WTC11 (cell line): ENCODE measurements at regions not wholly inside any gene's neighbourhood (a gene's known extent, or its start where the extent isn't known, plus 50 kb on each side); places are given as distances from the start of the nearest gene placed in this dataset.

ENCODE experiments used
- ATF2 ChIP-seq: sonication (generic); formaldehyde crosslinking; IDR thresholded peaks from 2 replicates; pipeline ENCODE4 v1.8.1; 2022; ENCODE audit warnings: low read depth, missing genetic modification reagents, borderline replicate concordance
- CBFB ChIP-seq: sonication (generic); formaldehyde crosslinking; IDR thresholded peaks from 2 replicates; pipeline ENCODE4 v1.8.1; 2022; ENCODE audit warnings: mild to moderate bottlenecking, low read depth, missing genetic modification reagents
- CREB1 ChIP-seq: sonication (generic); formaldehyde crosslinking; IDR thresholded peaks from 2 replicates; pipeline ENCODE4 v1.8.0; 2023; ENCODE audit warnings: mild to moderate bottlenecking, missing genetic modification reagents
- ELF4 ChIP-seq: sonication (generic); formaldehyde crosslinking; IDR thresholded peaks from 2 replicates; pipeline ENCODE4 v1.8.1; 2022; ENCODE audit warnings: low read depth, mild to moderate bottlenecking, moderate library complexity, missing genetic modification reagents
- NFE2L1 ChIP-seq: sonication (generic); formaldehyde crosslinking; IDR thresholded peaks from 2 replicates; pipeline ENCODE4 v1.8.1; 2023; ENCODE audit warnings: missing genetic modification reagents
- RELA ChIP-seq: sonication (generic); formaldehyde crosslinking; IDR thresholded peaks from 2 replicates; pipeline ENCODE4 v1.8.1; 2022; ENCODE audit warnings: missing genetic modification reagents, mild to moderate bottlenecking, borderline replicate concordance
- ZNF532 ChIP-seq: fragments of 250-450 bp; sonication (Bioruptor Pico); IDR thresholded peaks from 2 replicates; pipeline ENCODE4 v1.9.0; 2021; ENCODE audit warnings: mild to moderate bottlenecking, borderline replicate concordance
- TF ChIP-seq, protein P1 (sequence below): fragments of 200-600 bp; IDR thresholded peaks from 2 replicates; pipeline ENCODE4 v1.8.0; 2022; ENCODE audit warnings: antibody characterized with exemption
- TF ChIP-seq, protein P2 (sequence below): sonication (generic); formaldehyde crosslinking; conservative IDR thresholded peaks from 2 replicates; pipeline ENCODE4 v1.8.1; 2022; ENCODE audit warnings: mild to moderate bottlenecking, missing genetic modification reagents
- TF ChIP-seq, protein P3 (sequence below): sonication (generic); formaldehyde crosslinking; IDR thresholded peaks from 2 replicates; pipeline ENCODE4 v1.8.0; 2023; ENCODE audit warnings: missing genetic modification reagents
- TF ChIP-seq, protein P4 (sequence below): sonication (generic); formaldehyde crosslinking; IDR thresholded peaks from 2 replicates; pipeline ENCODE4 v1.8.0; 2022; ENCODE audit warnings: mild to moderate bottlenecking, missing genetic modification reagents
- TF ChIP-seq, protein P5 (sequence below): sonication (generic); formaldehyde crosslinking; IDR thresholded peaks from 2 replicates; pipeline ENCODE4 v1.8.0; 2022; ENCODE audit warnings: mild to moderate bottlenecking, missing genetic modification reagents

DNA sequence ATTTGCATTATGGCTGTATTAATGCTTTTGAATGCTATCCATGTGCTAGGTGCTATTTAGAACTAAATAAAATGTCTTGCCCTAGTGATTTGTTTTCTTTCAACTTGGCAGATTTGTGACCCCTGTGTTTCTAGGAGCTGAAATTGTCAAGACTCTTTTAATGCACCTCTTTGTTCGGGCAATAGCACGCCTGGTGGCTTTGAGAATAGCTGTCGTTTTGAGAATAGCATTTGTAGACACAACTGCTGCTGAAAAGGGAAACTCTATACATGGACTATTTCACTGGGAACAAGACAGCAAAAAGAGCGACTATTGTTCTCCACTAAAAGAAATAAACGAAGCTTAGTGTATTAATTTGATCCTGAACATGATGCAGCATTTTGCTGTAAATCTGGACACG lies 352.1 kb upstream of the ZNF521 start:
- TF ChIP-seq NFE2L1 (CRISPR knock-in tag) = no peak
- TF ChIP-seq, protein P1, sequence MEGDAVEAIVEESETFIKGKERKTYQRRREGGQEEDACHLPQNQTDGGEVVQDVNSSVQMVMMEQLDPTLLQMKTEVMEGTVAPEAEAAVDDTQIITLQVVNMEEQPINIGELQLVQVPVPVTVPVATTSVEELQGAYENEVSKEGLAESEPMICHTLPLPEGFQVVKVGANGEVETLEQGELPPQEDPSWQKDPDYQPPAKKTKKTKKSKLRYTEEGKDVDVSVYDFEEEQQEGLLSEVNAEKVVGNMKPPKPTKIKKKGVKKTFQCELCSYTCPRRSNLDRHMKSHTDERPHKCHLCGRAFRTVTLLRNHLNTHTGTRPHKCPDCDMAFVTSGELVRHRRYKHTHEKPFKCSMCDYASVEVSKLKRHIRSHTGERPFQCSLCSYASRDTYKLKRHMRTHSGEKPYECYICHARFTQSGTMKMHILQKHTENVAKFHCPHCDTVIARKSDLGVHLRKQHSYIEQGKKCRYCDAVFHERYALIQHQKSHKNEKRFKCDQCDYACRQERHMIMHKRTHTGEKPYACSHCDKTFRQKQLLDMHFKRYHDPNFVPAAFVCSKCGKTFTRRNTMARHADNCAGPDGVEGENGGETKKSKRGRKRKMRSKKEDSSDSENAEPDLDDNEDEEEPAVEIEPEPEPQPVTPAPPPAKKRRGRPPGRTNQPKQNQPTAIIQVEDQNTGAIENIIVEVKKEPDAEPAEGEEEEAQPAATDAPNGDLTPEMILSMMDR = no peak
- no peak for TF ChIP-seq CREB1
- TF ChIP-seq, protein P2, sequence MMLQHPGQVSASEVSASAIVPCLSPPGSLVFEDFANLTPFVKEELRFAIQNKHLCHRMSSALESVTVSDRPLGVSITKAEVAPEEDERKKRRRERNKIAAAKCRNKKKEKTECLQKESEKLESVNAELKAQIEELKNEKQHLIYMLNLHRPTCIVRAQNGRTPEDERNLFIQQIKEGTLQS (CRISPR knock-in tag) = no peak
- no peak for TF ChIP-seq RELA (CRISPR knock-in tag)
- no peak for TF ChIP-seq ZNF532 (CRISPR knock-in tag)
- TF ChIP-seq ATF2 = no peak
- TF ChIP-seq, protein P3, sequence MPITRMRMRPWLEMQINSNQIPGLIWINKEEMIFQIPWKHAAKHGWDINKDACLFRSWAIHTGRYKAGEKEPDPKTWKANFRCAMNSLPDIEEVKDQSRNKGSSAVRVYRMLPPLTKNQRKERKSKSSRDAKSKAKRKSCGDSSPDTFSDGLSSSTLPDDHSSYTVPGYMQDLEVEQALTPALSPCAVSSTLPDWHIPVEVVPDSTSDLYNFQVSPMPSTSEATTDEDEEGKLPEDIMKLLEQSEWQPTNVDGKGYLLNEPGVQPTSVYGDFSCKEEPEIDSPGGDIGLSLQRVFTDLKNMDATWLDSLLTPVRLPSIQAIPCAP = no peak
- no peak for TF ChIP-seq CBFB (CRISPR knock-in tag)
- TF ChIP-seq, protein P4, sequence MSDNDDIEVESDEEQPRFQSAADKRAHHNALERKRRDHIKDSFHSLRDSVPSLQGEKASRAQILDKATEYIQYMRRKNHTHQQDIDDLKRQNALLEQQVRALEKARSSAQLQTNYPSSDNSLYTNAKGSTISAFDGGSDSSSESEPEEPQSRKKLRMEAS (CRISPR knock-in tag) = no peak
- TF ChIP-seq, protein P5, sequence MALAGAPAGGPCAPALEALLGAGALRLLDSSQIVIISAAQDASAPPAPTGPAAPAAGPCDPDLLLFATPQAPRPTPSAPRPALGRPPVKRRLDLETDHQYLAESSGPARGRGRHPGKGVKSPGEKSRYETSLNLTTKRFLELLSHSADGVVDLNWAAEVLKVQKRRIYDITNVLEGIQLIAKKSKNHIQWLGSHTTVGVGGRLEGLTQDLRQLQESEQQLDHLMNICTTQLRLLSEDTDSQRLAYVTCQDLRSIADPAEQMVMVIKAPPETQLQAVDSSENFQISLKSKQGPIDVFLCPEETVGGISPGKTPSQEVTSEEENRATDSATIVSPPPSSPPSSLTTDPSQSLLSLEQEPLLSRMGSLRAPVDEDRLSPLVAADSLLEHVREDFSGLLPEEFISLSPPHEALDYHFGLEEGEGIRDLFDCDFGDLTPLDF (CRISPR knock-in tag) = no peak
- TF ChIP-seq ELF4 = no peak
